ENCODE measurements at regions not wholly inside any gene's neighbourhood (a gene's known extent, or its start where the extent isn't known, plus 50 kb on each side); places are given as distances from the start of the nearest gene placed in this dataset.

- TF ChIP-seq EZH2phosphoT487 (IDR thresholded peaks at IDR 0.05; ENCODE audit: borderline replicate concordance): no peak
- TF ChIP-seq CTCF (conservative IDR thresholded peaks at IDR 0.05; ENCODE audit: low read length): no peak
- H3K27me3 ChIP-seq (ENCODE audit: insufficient read depth, low read length, poor library complexity, severe bottlenecking): no peaks in the 10 kb centered on the region
- H2AFZ ChIP-seq (ENCODE audit: low read length): no peak overlapping the region
These were observed 847.0 kb downstream of the LRRTM4 start for GRCh38 chr2:76675212-76675611.

GRCh38 chr2:76672798-76673197 is 849.4 kb downstream of the LRRTM4 start:
- no peaks in the 10 kb centered on the region for H3K4me1 ChIP-seq (ENCODE audit: insufficient read depth, low read length, poor library complexity, severe bottlenecking)
- no peak overlapping the region for H2AFZ ChIP-seq (ENCODE audit: low read length)
- H3K9ac ChIP-seq (ENCODE audit: low read depth, low read length, poor library complexity, severe bottlenecking): no peak overlapping the region
- no peaks in the 10 kb centered on the region for H3K36me3 ChIP-seq (ENCODE audit: insufficient read depth, low read length)
- H4K20me1 ChIP-seq (ENCODE audit: insufficient read depth, low read length, poor library complexity, severe bottlenecking): no peaks in the 10 kb centered on the region
- H3K27me3 ChIP-seq (ENCODE audit: insufficient read depth, low read length, poor library complexity, severe bottlenecking): no peaks in the 10 kb centered on the region
- H3K9me2 ChIP-seq (replicated peaks; ENCODE audit: low read depth, low read length): no peaks in the 10 kb centered on the region
- H3K4me3 ChIP-seq (ENCODE audit: low read length, poor library complexity, severe bottlenecking): no peak overlapping the region
- no peak for TF ChIP-seq EZH2phosphoT487 (IDR thresholded peaks at IDR 0.05; ENCODE audit: borderline replicate concordance)
- TF ChIP-seq CTCF (conservative IDR thresholded peaks at IDR 0.05; ENCODE audit: low read length): no peak
- H3F3A ChIP-seq (ENCODE audit: low read depth): no peaks in the 10 kb centered on the region
- no peak overlapping the region for H3K4me2 ChIP-seq (ENCODE audit: low read depth, low read length, poor library complexity, severe bottlenecking)
- H3K79me2 ChIP-seq (ENCODE audit: insufficient read depth, low read length): no peaks in the 10 kb centered on the region
- H3K9me3 ChIP-seq (ENCODE audit: insufficient read depth, low read depth, low read length): no peaks in the 10 kb centered on the region

More at GRCh38 chr2:76675212-76675611, 847.0 kb downstream of the LRRTM4 start:
- no peak overlapping the region for H3K4me3 ChIP-seq (ENCODE audit: low read length, poor library complexity, severe bottlenecking)
- no peaks in the 10 kb centered on the region for H4K20me1 ChIP-seq (ENCODE audit: insufficient read depth, low read length, poor library complexity, severe bottlenecking)
- no peak overlapping the region for H3K9ac ChIP-seq (ENCODE audit: low read depth, low read length, poor library complexity, severe bottlenecking)
- H3K4me2 ChIP-seq (ENCODE audit: low read depth, low read length, poor library complexity, severe bottlenecking): no peak overlapping the region
- no peaks in the 10 kb centered on the region for H3K36me3 ChIP-seq (ENCODE audit: insufficient read depth, low read length)
- H3F3A ChIP-seq (ENCODE audit: low read depth): no peaks in the 10 kb centered on the region
- H3K9me3 ChIP-seq (ENCODE audit: insufficient read depth, low read depth, low read length): no peaks in the 10 kb centered on the region
- no peaks in the 10 kb centered on the region for H3K9me2 ChIP-seq (replicated peaks; ENCODE audit: low read depth, low read length)
- no peaks in the 10 kb centered on the region for H3K79me2 ChIP-seq (ENCODE audit: insufficient read depth, low read length)
- H3K4me1 ChIP-seq (ENCODE audit: insufficient read depth, low read length, poor library complexity, severe bottlenecking): no peaks in the 10 kb centered on the region

- Histone ChIP-seq H3K4me1 (ENCODE audit: insufficient read depth, low read length, poor library complexity, severe bottlenecking) (no peaks in the 10 kb centered on the region), H4K20me1 (ENCODE audit: insufficient read depth, low read length, poor library complexity, severe bottlenecking) (no peaks in the 10 kb centered on the region), H3K36me3 (ENCODE audit: insufficient read depth, low read length) (no peaks in the 10 kb centered on the region), H3F3A (ENCODE audit: low read depth) (no peaks in the 10 kb centered on the region), H2AFZ (ENCODE audit: low read length) (no peak overlapping the region), H3K4me2 (ENCODE audit: low read depth, low read length, poor library complexity, severe bottlenecking) (no peak overlapping the region), H3K27me3 (ENCODE audit: insufficient read depth, low read length, poor library complexity, severe bottlenecking) (no peaks in the 10 kb centered on the region), H3K9ac (ENCODE audit: low read depth, low read length, poor library complexity, severe bottlenecking) (no peak overlapping the region), H3K4me3 (ENCODE audit: low read length, poor library complexity, severe bottlenecking) (no peak overlapping the region), H3K9me3 (ENCODE audit: insufficient read depth, low read depth, low read length) (no peaks in the 10 kb centered on the region), H3K9me2 (replicated peaks; ENCODE audit: low read depth, low read length) (no peaks in the 10 kb centered on the region), H3K79me2 (ENCODE audit: insufficient read depth, low read length) (no peaks in the 10 kb centered on the region)
- no peak for TF ChIP-seq EZH2phosphoT487 (IDR thresholded peaks at IDR 0.05; ENCODE audit: borderline replicate concordance)
- TF ChIP-seq CTCF (conservative IDR thresholded peaks at IDR 0.05; ENCODE audit: low read length): no peak
These were observed 852.2 kb downstream of the LRRTM4 start for GRCh38 chr2:76669966-76670465.
